CD1c-positive myeloid dendritic cell (primary cell): ENCODE measurements at regions not wholly inside any gene's neighbourhood (a gene's known extent, or its start where the extent isn't known, plus 50 kb on each side); places are given as distances from the start of the nearest gene placed in this dataset.
"Not testable (repeated sequence)": the region's sequence is repeated elsewhere in the genome, so short reads cannot be mapped to it uniquely, and the experiment has no call there.

Source experiments
- DNase-seq: peaks from one replicate; pipeline ENCODE4 v3.0.0-alpha.2; 2016; ENCODE audit errors: extremely low spot score

- DNase-seq = no peak
These were observed 176.3 kb downstream of the ERMARD start for GRCh38 chr6:169927711-169928110.

- DNase-seq = no peak
These were observed 175.4 kb downstream of the ERMARD start for GRCh38 chr6:169926617-169927417.

GRCh38 chr6:169923468-169924464 lies 172.3 kb downstream of the ERMARD start:
- no peak for DNase-seq

GRCh38 chr6:169921853-169922824 lies 170.7 kb downstream of the ERMARD start:
- DNase-seq = no peak

GRCh38 chr6:169921217-169921616 lies 169.8 kb downstream of the ERMARD start:
- no peak for DNase-seq

- no peak for DNase-seq
These were observed 169.1 kb downstream of the ERMARD start for GRCh38 chr6:169920359-169921020.

GRCh38 chr6:169918954-169919549 lies 167.6 kb downstream of the ERMARD start:
- DNase-seq = no peak

- DNase-seq = no peak
These were observed 167.0 kb downstream of the ERMARD start for GRCh38 chr6:169918239-169918953.

GRCh38 chr6:169917153-169917552 lies 165.7 kb downstream of the ERMARD start:
- DNase-seq = no peak

- no peak for DNase-seq
These were observed 164.5 kb downstream of the ERMARD start for GRCh38 chr6:169915769-169916550.

- DNase-seq = not testable (repeated sequence)
These were observed 162.3 kb downstream of the ERMARD start for GRCh38 chr6:169913745-169914144.

- DNase-seq = no peak
These were observed 161.7 kb downstream of the ERMARD start for GRCh38 chr6:169913096-169913638.

GRCh38 chr6:169912266-169913095 lies 161.1 kb downstream of the ERMARD start:
- DNase-seq = peak; percentile 52

GRCh38 chr6:169911264-169912263 lies 160.1 kb downstream of the ERMARD start:
- no peak for DNase-seq

GRCh38 chr6:169909113-169909512 lies 157.7 kb downstream of the ERMARD start:
- no peak for DNase-seq

- no peak for DNase-seq
These were observed 157.0 kb downstream of the ERMARD start for GRCh38 chr6:169908403-169908933.
